Body of pancreas (tissue), 4 donors: ENCODE measurements at regions not wholly inside any gene's neighbourhood (a gene's known extent, or its start where the extent isn't known, plus 50 kb on each side); places are given as distances from the start of the nearest gene placed in this dataset.

Experiments
- ATAC-seq: fragments of 150-250 bp; one replicate; pipeline ENCODE4 v1.9.1; 2016
- DNase-seq, 4 donors: peaks; one replicate each; pipeline ENCODE4 v3.0.0-alpha.2; 2019
- H3K27ac ChIP-seq, 4 donors: fragments of 200-600 bp; sonication (generic); 1 replicate in 3 of 4; 2 replicates in 1 of 4; pipeline versions ENCODE4 v1.5.1 to v1.6.1; 2016 to 2019; ENCODE audit warnings: mild to moderate bottlenecking in 1 of 4, mixed read lengths in 1 of 4, moderate library complexity in 1 of 4
- H3K27me3 ChIP-seq, 2 donors: fragments of 200-600 bp; sonication (generic); one replicate each; pipeline ENCODE4 v1.6.0; 2016; ENCODE audit warnings: mild to moderate bottlenecking in 1 of 2
- H3K36me3 ChIP-seq, 2 donors: fragments of 200-600 bp; sonication (generic); replicated peaks in 1 of 2; 2 replicates each; pipeline ENCODE4 v1.5.1; 2016; ENCODE audit warnings: low read depth in 2 of 2; ENCODE audit not compliant: insufficient read depth in 1 of 2
- H3K4me1 ChIP-seq: fragments of 200-600 bp; sonication (generic); one replicate; pipeline ENCODE4 v1.6.0; 2016
- H3K4me3 ChIP-seq, 2 donors: fragments of 200-600 bp; sonication (generic); 1 replicate in 1 of 2; 2 replicates in 1 of 2; pipeline ENCODE4 v1.5.1; 2016 to 2019
- H3K9me3 ChIP-seq, 3 donors: fragments of 200-600 bp; sonication (generic); 1 replicate in 2 of 3; 2 replicates in 1 of 3; pipeline ENCODE4 v1.5.1; 2016
- CTCF ChIP-seq, 7 experiments: fragments of 450-650 bp in 4 of 7; fragments of 200-600 bp in 3 of 7; sonication (generic) in 3 of 7; IDR thresholded peaks; one replicate each; pipeline ENCODE4 v1.5.1; 2016 to 2019; ENCODE audit warnings: antibody characterized with exemption in 7 of 7
- POLR2A ChIP-seq, 3 donors: fragments of 450-650 bp; IDR thresholded peaks; one replicate each; pipeline ENCODE4 v1.6.1; 2016; ENCODE audit warnings: antibody characterized with exemption in 3 of 3, mild to moderate bottlenecking in 2 of 3
- WGBS, 2 donors: methylation state at CpG; one replicate each; pipeline ENCODE4 v1.1.5; 2017; 5-methylcytosine and 5-hydroxymethylcytosine counted together
- intact Hi-C: fragments of 100-400 bp; cut with DNase I; formaldehyde crosslinking; loops from one replicate; pipeline ENCODE4 v1.15.1; 2023

DNA sequence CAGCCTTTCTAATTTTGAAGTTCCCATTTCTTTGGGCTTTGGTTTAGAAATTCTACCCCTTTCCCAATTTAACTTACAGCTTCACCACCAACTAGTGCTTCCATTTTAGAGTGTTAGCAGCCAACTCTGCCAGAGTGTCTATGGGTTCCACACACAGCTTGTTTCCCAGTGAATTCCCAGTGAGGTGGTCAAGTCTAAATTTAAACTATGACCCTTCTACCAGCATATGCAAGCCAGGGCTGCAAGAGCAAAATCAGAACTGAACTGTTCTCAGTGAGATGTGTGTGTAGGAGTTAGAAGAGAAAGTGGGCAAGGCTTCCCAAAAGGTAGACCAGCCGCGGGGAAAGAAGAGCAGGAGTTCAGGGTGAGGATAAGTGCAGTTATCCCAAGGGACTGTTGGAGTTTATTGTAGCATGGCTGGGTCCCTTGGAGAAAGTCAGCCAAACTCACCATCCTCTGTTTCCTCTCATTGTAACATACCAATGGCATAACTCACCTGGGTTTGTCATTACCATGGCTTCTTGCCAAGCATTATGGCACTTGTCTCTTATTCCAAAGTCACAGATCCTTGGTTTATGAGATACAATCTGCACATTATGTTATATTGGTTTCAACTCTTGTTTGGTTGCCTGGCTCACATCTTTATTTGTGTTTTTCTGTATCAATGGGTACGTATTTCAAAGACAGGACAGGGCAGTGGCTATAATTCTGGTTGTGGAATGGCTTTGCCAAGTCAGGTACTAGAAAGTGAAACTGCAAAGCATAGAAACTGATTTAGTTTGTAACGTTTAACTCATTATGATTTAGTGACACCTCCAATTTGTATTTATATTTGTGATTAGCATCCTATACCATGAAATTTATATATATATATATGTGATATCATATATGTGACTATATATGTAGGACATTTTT, 130.2 kb upstream of the UMPS start:
- WGBS, 2 donors, result 61 to 77% methylated on average over 4 of the region's 4 CpGs
- Histone ChIP-seq H3K36me3 (no peaks in the 10 kb centered on the region), H3K4me1 (peaks cover 66% of the 10 kb centered on the region), H3K9me3 (no peaks in the 10 kb centered on the region), H3K27me3 (no peaks in the 10 kb centered on the region), H3K27ac (peak overlapping the region in 1 of 4 donors; percentile 24), H3K4me3 (no peak overlapping the region)
- ATAC-seq (peak; percentile 65), DNase-seq (peak in 2 of 4 donors; percentile 35 to 36)
- intact Hi-C loops, result no loop called here
- no peak for TF ChIP-seq POLR2A (IDR thresholded peaks at IDR 0.05)
- no peak for TF ChIP-seq CTCF (IDR thresholded peaks at IDR 0.05)

DNA sequence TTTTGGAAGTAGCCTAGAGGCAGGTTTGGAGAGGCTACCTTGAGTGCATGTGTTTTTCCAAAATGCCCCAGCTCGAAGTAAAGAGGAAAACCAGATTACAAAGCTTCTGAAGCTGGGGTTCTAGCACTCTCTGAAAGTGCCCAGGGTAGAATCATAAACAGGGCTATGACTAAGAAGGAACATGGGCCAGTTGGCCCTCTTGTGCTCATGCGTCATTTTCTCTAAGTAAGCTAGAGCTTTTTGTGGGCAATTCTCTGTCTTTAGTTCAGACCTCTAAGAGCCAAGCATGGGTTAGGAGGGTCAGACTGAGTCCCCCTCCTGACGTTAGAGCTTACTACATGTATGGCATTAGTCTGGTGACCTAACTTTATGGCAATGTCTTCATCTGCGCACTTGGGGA, 129.5 kb upstream of the UMPS start:
- DNase-seq (no peak), ATAC-seq (no peak)
- H3K27ac ChIP-seq, result no peak overlapping the region
- no peak overlapping the region for H3K4me3 ChIP-seq
- 89% methylated on average over 4 of the region's 4 CpGs for WGBS, 2 donors
- no peaks in the 10 kb centered on the region for H3K36me3 ChIP-seq
- no peaks in the 10 kb centered on the region for H3K27me3 ChIP-seq
- H3K9me3 ChIP-seq, result no peaks in the 10 kb centered on the region
- intact Hi-C loops, result no loop called here
- TF ChIP-seq POLR2A (IDR thresholded peaks at IDR 0.05), result no peak
- no peak for TF ChIP-seq CTCF (IDR thresholded peaks at IDR 0.05)
- H3K4me1 ChIP-seq, result peaks cover 59% of the 10 kb centered on the region

DNA sequence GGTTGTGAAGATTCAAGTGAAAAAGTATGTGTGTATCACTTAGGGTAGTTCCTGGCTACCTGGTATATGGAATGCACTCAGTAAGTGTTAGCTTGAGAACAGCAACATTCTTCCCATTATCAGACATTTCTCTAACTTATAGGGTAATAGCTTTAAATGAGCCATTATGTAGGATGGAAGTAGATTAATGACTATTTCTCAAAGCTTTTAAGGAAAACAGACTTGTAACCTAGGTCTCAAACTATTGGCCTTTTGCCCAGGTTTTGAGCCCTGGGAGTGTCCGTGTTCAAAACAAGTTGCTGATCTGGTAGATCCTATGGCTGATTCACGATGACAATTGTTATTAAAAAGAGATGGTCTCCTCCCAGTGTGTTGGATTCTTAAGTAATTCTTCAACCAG, 129.1 kb upstream of the UMPS start:
- no peaks in the 10 kb centered on the region for H3K27me3 ChIP-seq
- H3K4me1 ChIP-seq, result peaks cover 59% of the 10 kb centered on the region
- no peak for ATAC-seq
- no peak for TF ChIP-seq POLR2A (IDR thresholded peaks at IDR 0.05)
- 50 to 70% methylated on average over 2 of the region's 2 CpGs for WGBS, 2 donors
- H3K9me3 ChIP-seq, result no peaks in the 10 kb centered on the region
- no peak overlapping the region for H3K27ac ChIP-seq
- H3K36me3 ChIP-seq, result no peaks in the 10 kb centered on the region
- H3K4me3 ChIP-seq, result no peak overlapping the region
- no peak for DNase-seq
- intact Hi-C loops, result no loop called here

DNA sequence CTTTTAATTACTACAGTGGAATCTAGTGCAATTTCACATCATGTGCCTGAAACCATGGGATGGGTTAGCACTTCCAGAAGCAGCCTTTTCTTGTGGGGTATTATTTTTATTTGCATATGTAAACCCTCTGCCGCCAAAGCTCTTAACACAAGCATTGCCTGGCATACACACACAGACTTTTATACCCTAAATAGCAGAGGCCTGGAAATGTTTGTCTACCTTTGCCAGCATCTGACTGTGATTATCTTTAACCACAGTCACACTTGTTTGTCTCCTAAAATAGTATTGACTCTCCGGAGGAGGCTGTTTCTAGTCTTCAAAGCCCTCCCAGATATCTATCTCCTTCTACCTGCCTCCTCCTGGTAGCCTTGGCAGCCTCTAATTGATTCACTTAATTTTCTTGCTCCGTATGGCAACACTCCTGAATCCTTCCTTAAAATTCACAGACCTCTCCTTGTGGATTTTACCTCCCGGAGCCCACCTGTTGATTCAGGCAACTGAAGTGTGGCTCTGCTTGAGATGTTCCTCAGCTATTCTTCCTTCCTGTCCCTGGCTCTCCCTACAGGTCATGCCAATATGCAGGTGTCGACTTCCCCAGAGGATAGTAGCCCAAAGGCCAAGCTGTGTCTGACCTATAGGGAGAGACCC, 127.1 kb upstream of the UMPS start:
- Histone ChIP-seq H3K27ac (no peak overlapping the region), H3K4me1 (peaks cover 58% of the 10 kb centered on the region), H3K36me3 (no peaks in the 10 kb centered on the region), H3K27me3 (no peaks in the 10 kb centered on the region), H3K9me3 (no peaks in the 10 kb centered on the region), H3K4me3 (no peak overlapping the region)
- WGBS, 2 donors, result 45% methylated on average over 5 of the region's 5 CpGs
- no peak for TF ChIP-seq CTCF (IDR thresholded peaks at IDR 0.05)
- no peak for TF ChIP-seq POLR2A (IDR thresholded peaks at IDR 0.05)
- intact Hi-C loops, result no loop called here
- ATAC-seq (no peak), DNase-seq (no peak)

GRCh38 chr3:124605781-124606579, 124.3 kb upstream of the UMPS start:
- WGBS, 2 donors, result 50 to 73% methylated on average over 6 of the region's 6 CpGs
- H3K9me3 ChIP-seq, result no peaks in the 10 kb centered on the region
- H3K4me3 ChIP-seq, result no peak overlapping the region
- intact Hi-C loops, result no loop called here
- no peak for TF ChIP-seq POLR2A (IDR thresholded peaks at IDR 0.05)
- H3K4me1 ChIP-seq, result peaks cover 38% of the 10 kb centered on the region
- peak in 1 of 4 donors; percentile 14 for DNase-seq
- peak; percentile 27 for ATAC-seq
- H3K27me3 ChIP-seq, result no peaks in the 10 kb centered on the region
- no peaks in the 10 kb centered on the region for H3K36me3 ChIP-seq
- H3K27ac ChIP-seq, result no peak overlapping the region
